ENCODE measurements at regions not wholly inside any gene's neighbourhood (a gene's known extent, or its start where the extent isn't known, plus 50 kb on each side); places are given as distances from the start of the nearest gene placed in this dataset.

DNA sequence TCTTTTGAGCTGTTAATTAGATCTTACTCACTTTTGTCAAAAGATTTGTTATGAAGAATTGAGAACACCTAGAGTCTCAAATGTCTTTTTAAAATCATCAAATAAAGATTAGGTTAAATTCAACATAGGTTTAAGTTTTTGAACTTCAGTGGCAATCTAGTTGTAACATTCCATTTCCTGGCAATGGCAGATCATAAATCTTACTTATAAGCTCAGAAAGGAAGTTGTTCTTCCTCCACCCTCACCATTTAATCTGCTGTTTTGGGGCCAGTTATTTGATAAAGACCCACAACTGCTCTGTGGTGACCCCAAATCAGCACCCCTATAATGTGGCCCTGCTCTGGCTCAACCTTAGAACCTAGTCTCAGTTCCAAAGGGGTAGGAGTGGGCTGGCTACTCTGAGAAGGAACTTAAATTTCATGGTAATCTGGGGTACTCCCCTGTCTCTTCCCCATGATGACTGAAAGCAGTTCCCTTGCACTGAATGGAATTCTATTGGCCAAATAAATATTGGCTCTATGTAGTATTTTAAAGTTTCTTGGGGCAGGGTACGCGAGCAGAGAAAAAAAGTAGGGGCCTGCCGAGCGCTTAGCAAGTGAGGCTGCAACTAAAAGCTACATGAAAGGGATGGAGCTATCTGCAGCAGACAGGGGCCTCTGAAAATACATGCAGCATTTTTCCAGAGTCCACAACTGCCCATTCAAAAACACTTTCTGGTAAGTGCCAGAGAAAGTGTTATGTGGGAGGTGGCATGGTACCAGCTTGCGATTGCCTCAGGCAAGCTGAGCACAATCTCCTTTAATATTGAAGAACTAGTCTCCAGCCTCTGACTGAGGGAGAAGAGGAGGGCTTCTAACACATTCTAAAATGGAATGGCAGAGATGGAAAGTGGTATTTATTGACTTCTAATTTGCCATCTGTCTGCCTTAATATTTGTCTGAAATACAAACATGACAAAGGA, 103.6 kb upstream of the RASGRP1 start:
- Histone ChIP-seq H3K36me3 (ENCODE audit: insufficient read depth, low read length) (no peaks in the 10 kb centered on the region), H3K9me3 (replicated peaks; ENCODE audit: low read length) (no peaks in the 10 kb centered on the region), H3K4me1 (ENCODE audit: control insufficient read depth, insufficient read depth, low read length) (no peaks in the 10 kb centered on the region), H3K4me3 (ENCODE audit: low read length) (no peak overlapping the region), H3K4me2 (ENCODE audit: low read length) (no peak overlapping the region), H3K27me3 (ENCODE audit: control insufficient read depth, insufficient read depth, low read length) (peaks cover 69% of the 10 kb centered on the region), H3K9ac (ENCODE audit: low read depth, low read length) (no peak overlapping the region)

DNA sequence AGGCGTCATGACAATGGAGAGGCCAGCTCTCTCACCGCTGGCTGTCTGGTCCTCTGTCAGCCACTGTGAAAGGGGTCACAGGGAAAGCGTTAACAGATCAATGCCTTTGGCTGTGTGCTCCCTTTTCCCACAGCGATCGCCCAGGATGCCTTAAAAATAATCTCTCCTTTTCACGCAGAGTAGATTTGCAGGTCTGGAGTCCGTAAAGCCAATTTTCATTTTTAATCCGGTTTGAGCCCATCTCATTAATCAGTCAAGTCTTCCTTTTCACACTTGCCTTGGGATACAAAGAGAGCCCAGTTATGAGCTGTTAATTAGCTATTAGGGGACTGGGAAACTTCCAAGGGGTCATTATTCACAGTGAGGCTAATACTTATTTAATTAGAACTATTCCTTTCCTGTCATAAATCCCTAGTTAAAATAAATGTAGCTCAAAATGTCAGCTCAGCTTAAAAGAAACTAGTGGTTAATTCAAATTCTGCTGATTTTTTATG, 104.3 kb upstream of the RASGRP1 start:
- Histone ChIP-seq H3K4me1 (ENCODE audit: control insufficient read depth, insufficient read depth, low read length) (no peaks in the 10 kb centered on the region), H3K4me3 (ENCODE audit: low read length) (no peak overlapping the region), H3K9ac (ENCODE audit: low read depth, low read length) (no peak overlapping the region), H3K36me3 (ENCODE audit: insufficient read depth, low read length) (no peaks in the 10 kb centered on the region), H3K27me3 (ENCODE audit: control insufficient read depth, insufficient read depth, low read length) (peaks cover 66% of the 10 kb centered on the region), H3K9me3 (replicated peaks; ENCODE audit: low read length) (no peaks in the 10 kb centered on the region), H3K4me2 (ENCODE audit: low read length) (no peak overlapping the region)

DNA sequence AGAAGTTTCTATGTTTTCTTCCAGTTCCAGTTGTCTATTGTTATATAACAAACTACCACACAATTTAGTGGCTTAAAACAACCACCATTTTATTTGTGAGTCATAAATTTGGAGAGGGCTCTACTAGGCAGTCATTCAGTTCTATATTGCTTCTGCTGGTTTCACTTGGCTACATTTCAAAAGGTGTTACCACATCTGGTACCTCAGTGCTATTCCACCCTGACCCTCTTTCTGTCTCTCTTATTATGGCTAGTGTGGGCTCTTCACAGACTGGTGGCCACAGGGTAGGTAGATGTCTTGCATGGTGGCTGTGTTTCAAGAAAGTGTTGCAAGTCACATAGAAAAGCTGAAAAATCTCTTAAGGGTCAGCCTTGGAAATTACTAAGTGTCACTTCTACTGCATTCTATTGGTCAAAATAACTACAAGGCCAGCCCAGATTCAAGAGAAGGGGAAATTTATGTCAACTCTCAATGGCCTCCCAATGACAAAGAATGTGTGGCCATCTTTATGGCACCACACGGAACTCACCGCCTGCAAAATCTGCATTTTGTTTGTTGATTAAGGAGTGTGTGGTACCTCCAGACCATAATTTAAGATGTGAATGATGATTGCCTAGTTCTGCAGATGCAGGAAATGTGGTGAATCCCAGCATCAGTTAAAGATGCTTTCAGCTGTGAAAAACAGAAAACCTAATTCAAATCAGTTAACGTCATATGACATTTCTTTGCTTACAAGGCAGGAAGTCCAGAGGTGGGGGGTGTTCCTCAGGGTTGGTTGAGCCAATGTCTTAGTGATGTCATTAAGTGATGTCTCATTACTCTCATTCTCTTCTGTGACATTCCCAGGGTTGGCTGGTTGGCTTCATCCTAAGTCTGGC, 105.8 kb upstream of the RASGRP1 start:
- Histone ChIP-seq H3K9me3 (replicated peaks; ENCODE audit: low read length) (no peaks in the 10 kb centered on the region), H3K9ac (ENCODE audit: low read depth, low read length) (no peak overlapping the region), H3K4me3 (ENCODE audit: low read length) (no peak overlapping the region), H3K4me2 (ENCODE audit: low read length) (no peak overlapping the region), H3K36me3 (ENCODE audit: insufficient read depth, low read length) (no peaks in the 10 kb centered on the region), H3K4me1 (ENCODE audit: control insufficient read depth, insufficient read depth, low read length) (no peaks in the 10 kb centered on the region), H3K27me3 (ENCODE audit: control insufficient read depth, insufficient read depth, low read length) (peaks cover 60% of the 10 kb centered on the region)

DNA sequence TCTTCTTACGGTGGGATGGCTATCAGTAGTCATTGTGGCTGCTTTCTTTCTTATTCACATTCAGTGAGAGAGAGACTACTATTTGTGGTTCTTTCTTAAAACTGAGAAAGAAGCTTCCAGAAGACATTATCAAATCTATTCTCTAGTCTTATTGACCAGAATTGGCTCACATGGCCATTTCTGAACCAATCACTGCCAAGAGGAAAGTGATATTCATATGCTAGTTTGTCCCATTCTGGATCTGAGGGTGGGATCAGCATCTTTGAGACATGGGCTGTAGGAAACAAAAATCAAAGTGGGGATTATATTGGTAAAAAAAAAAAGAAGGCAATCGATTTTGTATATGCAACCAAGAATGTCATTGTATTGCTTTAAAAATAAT, 106.4 kb upstream of the RASGRP1 start:
- Histone ChIP-seq H3K27me3 (ENCODE audit: control insufficient read depth, insufficient read depth, low read length) (peaks cover 55% of the 10 kb centered on the region), H3K4me1 (ENCODE audit: control insufficient read depth, insufficient read depth, low read length) (no peaks in the 10 kb centered on the region), H3K4me3 (ENCODE audit: low read length) (no peak overlapping the region), H3K36me3 (ENCODE audit: insufficient read depth, low read length) (no peaks in the 10 kb centered on the region), H3K4me2 (ENCODE audit: low read length) (no peak overlapping the region), H3K9ac (ENCODE audit: low read depth, low read length) (no peak overlapping the region), H3K9me3 (replicated peaks; ENCODE audit: low read length) (no peaks in the 10 kb centered on the region)

DNA sequence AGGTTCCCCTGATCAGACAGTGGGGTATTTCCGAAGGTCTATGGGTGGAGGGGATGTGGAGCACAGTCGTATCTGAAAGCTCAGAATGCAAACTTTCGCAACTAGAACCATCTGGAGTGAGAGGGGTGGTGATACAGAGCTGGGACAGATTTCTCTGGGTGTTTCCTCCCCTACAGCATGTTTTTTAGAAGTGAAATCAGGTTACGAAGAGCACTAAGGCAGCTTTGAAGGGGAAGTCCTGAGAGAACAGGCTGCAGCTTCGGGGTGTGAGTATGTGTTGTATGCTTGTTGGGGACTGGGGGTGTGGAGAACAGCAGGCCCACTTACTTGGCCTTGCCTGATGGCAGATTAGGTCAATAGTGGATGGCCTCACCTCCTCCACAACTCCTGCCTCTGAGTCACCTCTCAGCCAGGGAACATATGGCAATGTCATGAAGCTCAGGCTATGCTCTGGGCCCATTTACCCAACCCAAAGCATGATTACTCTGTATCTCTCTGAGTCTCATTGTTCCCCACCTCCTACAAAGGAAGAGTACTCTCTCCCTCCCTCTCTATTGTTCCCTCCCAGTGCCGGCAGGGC, 107.2 kb upstream of the RASGRP1 start:
- Histone ChIP-seq H3K4me3 (ENCODE audit: low read length) (no peak overlapping the region), H3K36me3 (ENCODE audit: insufficient read depth, low read length) (no peaks in the 10 kb centered on the region), H3K4me2 (ENCODE audit: low read length) (no peak overlapping the region), H3K9ac (ENCODE audit: low read depth, low read length) (no peak overlapping the region), H3K4me1 (ENCODE audit: control insufficient read depth, insufficient read depth, low read length) (no peaks in the 10 kb centered on the region), H3K27me3 (ENCODE audit: control insufficient read depth, insufficient read depth, low read length) (peaks cover 54% of the 10 kb centered on the region), H3K9me3 (replicated peaks; ENCODE audit: low read length) (no peaks in the 10 kb centered on the region)

DNA sequence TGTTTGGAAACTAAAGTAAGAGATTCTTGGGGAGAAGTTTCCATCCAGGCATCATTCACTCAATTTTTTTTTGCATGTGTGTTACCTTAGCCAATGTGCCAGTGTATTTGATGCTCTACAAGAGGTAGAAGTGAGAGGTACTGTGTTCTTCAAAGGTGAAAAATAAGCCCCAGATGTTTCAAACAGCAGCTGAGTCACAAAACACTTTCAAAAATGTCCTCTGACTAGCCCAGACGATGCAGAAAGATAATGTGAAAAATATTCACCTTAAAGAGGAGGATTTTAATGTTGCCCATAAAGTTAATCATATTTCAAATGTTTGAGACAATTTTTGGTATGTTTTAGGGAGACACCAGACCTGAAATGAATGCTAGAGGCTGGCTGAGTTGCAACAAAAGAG, 107.7 kb upstream of the RASGRP1 start:
- no peaks in the 10 kb centered on the region for H3K9me3 ChIP-seq (replicated peaks; ENCODE audit: low read length)
- H3K4me1 ChIP-seq (ENCODE audit: control insufficient read depth, insufficient read depth, low read length): no peaks in the 10 kb centered on the region
- H3K9ac ChIP-seq (ENCODE audit: low read depth, low read length): no peak overlapping the region
- H3K27me3 ChIP-seq (ENCODE audit: control insufficient read depth, insufficient read depth, low read length): peaks cover 49% of the 10 kb centered on the region
- H3K36me3 ChIP-seq (ENCODE audit: insufficient read depth, low read length): no peaks in the 10 kb centered on the region
- H3K4me3 ChIP-seq (ENCODE audit: low read length): no peak overlapping the region
- H3K4me2 ChIP-seq (ENCODE audit: low read length): no peak overlapping the region

DNA sequence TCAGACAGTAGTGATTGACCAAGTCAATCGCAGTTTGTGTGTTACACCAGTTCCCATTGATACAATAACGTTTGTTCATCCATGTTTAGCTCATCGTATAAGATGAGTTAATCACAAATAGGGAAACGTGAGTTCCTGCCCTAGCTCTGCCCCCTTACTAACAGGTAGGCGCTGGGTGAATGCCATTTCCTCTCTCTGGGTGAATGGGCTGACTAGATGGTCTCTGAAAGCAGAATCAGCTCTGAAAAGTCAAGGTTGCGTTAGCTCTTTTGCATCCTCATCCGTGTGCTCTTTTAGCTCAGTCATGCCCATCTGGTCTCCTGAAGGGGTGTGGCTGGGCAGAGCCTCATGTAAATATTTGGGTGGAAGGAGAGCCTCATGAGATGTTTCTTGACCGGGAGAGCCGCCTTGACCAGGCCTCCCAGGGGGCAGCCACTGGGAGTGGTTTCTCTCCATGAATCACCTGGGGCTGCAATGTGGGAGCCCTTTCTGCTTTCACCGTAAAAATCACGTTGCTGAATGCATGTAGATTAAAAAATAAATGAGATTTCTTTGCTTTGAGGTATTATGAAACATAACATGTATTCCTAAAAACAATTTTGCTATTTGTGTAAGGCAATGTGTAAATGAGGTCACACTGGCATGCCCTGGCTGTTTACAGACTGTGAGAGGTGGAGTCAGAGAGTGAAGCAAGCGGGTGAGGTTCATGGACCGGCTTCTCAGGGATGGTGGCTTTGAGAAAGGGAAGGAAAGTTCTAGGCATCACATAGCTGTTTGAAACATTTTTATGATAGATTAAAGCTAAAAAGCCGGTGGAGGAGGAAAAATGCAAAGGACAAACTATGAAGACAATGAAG, 108.4 kb upstream of the RASGRP1 start:
- peaks cover 50% of the 10 kb centered on the region for H3K27me3 ChIP-seq (ENCODE audit: control insufficient read depth, insufficient read depth, low read length)
- H3K9ac ChIP-seq (ENCODE audit: low read depth, low read length): no peak overlapping the region
- no peak overlapping the region for H3K4me2 ChIP-seq (ENCODE audit: low read length)
- no peaks in the 10 kb centered on the region for H3K4me1 ChIP-seq (ENCODE audit: control insufficient read depth, insufficient read depth, low read length)
- no peaks in the 10 kb centered on the region for H3K9me3 ChIP-seq (replicated peaks; ENCODE audit: low read length)
- no peaks in the 10 kb centered on the region for H3K36me3 ChIP-seq (ENCODE audit: insufficient read depth, low read length)
- H3K4me3 ChIP-seq (ENCODE audit: low read length): no peak overlapping the region

DNA sequence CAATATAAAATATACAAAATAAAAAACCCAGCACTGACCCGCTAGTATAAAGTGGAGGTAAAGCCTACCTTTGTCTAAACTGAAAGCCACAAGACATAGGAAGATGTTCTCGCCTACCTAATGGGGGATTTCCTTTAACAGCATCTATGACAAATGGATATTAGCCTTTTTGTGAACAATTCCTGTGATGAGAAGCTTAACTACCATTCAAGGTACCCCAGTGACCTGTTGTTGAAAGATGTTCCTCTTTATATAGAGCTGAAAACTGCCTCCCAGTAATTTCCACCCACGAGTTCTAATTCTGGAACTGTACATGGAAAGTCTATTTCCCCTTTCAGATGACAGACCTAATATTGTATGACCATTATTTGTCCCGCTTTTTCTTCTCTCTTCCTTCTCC, 109.8 kb upstream of the RASGRP1 start:
- Histone ChIP-seq H3K9me3 (replicated peaks; ENCODE audit: low read length) (no peaks in the 10 kb centered on the region), H3K4me3 (ENCODE audit: low read length) (no peak overlapping the region), H3K4me2 (ENCODE audit: low read length) (no peak overlapping the region)

DNA sequence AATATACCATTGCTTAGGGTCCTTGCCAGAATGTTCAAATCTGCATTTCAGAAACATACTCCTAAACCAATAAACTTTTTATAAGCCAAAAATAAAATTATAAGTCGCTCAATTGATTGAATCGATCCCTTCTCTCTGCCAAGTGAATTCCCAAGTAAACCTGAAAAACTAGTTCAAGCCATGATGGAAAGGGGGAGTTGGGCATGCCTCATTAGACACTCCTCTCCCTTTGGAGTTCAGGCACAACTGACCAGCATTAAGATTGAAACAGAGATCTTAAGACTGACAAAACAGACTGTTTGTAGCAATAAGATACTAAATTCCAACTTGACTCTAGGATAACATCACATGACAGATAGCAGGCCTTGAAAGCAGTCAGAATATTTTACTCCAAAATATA, 113.7 kb upstream of the RASGRP1 start:
- H3K4me1 ChIP-seq (ENCODE audit: control insufficient read depth, insufficient read depth, low read length): no peaks in the 10 kb centered on the region
- H3K27me3 ChIP-seq (ENCODE audit: control insufficient read depth, insufficient read depth, low read length): peaks cover 32% of the 10 kb centered on the region
- H3K9ac ChIP-seq (ENCODE audit: low read depth, low read length): no peak overlapping the region
- H3K9me3 ChIP-seq (replicated peaks; ENCODE audit: low read length): no peaks in the 10 kb centered on the region
- H3K36me3 ChIP-seq (ENCODE audit: insufficient read depth, low read length): no peaks in the 10 kb centered on the region
- H3K4me3 ChIP-seq (ENCODE audit: low read length): no peak overlapping the region
- H3K4me2 ChIP-seq (ENCODE audit: low read length): no peak overlapping the region

More for the DNA sequence above, 109.8 kb upstream of the RASGRP1 start:
- Histone ChIP-seq H3K4me1 (ENCODE audit: control insufficient read depth, insufficient read depth, low read length) (no peaks in the 10 kb centered on the region), H3K36me3 (ENCODE audit: insufficient read depth, low read length) (no peaks in the 10 kb centered on the region), H3K27me3 (ENCODE audit: control insufficient read depth, insufficient read depth, low read length) (peaks cover 38% of the 10 kb centered on the region), H3K9ac (ENCODE audit: low read depth, low read length) (no peak overlapping the region)

DNA sequence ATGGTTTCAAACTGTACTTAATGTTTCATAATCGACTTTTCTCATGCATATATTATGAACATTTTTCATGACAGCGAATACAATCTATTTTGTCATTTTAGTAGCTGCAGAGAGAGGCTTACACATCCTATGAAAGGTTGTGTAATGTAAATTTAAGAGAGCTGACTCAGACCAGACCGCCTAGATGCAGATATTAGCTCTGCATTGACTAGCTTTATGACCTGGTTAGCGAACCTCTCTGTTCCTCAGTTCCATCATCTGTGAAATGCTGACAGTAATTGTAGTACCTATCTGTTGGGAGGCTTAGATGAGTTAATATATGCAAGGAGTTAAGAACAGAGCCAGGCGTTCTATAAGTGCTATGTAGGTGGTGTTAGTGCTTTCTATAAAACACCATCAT, 116.2 kb upstream of the RASGRP1 start:
- Histone ChIP-seq H3K4me3 (ENCODE audit: low read length) (no peak overlapping the region), H3K36me3 (ENCODE audit: insufficient read depth, low read length) (no peaks in the 10 kb centered on the region), H3K9ac (ENCODE audit: low read depth, low read length) (no peak overlapping the region), H3K9me3 (replicated peaks; ENCODE audit: low read length) (no peaks in the 10 kb centered on the region), H3K4me1 (ENCODE audit: control insufficient read depth, insufficient read depth, low read length) (no peaks in the 10 kb centered on the region), H3K4me2 (ENCODE audit: low read length) (no peak overlapping the region), H3K27me3 (ENCODE audit: control insufficient read depth, insufficient read depth, low read length) (peaks cover 24% of the 10 kb centered on the region)

Measured in skeletal muscle satellite cell (primary cell).